Stimulated activated CD4-positive, alpha-beta T cell treated with anti-CD3 and anti-CD28 coated beads, Interleukin-1b, Interleukin-23, amount 100 ng/mL, for 24 hours (primary cell): ENCODE measurements at regions not wholly inside any gene's neighbourhood (a gene's known extent, or its start where the extent isn't known, plus 50 kb on each side); places are given as distances from the start of the nearest gene placed in this dataset.
"Not testable (repeated sequence)": the region's sequence is repeated elsewhere in the genome, so short reads cannot be mapped to it uniquely, and the experiment has no call there.

Experiments
- DNase-seq, 4 experiments: peaks; one replicate each; pipeline ENCODE4 v3.0.0-alpha.2; 2020; ENCODE audit warnings: low read depth in 4 of 4, low spot score in 1 of 4

DNA sequence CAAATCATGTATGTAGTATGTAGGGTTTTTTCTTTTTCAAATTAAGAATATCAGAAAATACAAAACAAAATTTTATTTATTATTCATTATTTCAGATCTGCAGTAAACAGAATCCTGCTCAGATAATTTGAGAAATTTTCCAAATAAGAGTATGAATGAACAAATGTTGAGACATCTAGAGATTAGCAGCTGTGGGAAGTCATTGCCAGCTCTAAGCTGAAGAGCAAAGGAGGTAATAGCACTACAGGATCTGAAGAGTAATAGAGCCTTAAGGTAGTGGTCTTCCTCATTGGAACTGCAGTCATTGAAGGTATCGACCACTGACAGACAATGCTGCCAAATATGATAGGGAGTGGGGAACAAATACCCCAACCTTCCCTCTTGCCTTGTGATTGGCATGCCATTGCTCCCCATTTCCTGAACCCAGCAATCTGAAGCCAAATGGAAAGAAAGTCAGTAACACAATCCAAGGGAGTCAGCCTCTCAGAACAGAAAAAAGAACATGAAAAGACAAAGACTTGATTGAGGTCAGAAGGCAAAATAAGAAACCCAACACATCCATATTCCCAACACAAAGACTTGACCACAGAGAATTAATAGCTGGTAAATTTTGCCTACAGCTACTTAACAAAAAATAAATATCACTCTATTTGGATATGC, 963.4 kb upstream of the ADAMTS5 start:
- DNase-seq = not testable (repeated sequence)

DNA sequence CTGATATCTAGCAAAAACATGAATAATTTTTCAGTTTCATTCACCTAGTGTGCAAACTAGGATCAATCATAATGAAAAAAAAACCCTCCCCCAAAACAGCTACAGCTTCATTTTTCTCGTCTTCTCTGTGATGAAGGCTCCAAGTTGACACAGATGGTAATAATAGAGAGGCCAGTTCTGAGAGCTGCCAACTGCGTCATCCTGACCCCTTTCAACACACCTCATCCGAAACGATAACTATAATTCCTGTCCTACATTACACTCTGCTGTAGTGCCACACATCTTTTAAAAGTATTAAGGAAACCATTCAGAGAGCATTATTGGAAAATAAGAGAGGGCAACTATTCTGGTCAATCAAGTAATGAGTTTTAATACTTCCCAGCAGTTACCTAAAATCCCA, 962.3 kb upstream of the ADAMTS5 start:
- not testable (repeated sequence) for DNase-seq

DNA sequence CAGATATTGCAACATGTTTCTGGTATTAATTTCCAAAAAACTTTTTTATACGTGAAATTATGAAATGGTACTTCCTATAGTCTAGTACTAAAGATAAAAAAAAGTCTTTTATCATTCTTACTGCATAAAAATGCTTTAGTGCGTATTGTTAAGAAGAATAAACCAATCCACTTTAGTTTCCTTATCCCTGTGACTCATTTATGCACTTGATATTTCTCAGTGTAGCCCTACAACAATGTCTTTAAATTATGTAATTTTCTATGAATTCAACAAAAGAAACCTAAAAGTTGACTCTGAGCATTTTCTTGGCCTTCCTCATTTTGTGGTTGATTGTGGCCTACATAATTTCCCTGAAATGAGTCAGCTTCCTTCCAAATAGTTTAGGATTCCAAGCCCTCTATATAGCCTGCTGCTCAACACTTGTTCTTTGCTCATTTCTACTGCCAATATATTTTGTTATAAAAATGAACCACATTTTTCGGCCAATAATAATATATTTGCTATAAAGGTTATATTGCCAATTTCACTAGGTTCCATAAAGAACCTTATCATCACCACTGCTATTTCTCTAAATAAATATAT, 961.7 kb upstream of the ADAMTS5 start:
- not testable (repeated sequence) for DNase-seq

DNA sequence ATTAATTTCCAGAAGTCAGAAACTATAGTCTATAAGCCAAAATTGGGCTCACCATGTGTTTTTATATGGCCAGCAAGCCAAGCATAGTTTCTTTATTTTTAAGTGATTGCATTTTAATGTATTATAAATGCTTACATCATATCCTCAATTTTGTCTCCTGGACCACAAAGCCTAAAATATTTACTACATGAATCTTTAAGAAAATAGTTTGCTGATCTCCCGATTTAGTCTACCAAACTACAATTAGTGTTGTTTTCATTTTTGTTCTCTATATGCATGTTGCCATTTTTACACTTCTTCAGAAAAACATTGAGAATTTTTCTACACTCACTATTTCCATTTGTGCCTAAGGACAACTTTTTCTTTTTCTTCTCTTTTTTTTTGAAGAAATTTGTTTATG, 954.5 kb upstream of the ADAMTS5 start:
- not testable (repeated sequence) for DNase-seq

DNA sequence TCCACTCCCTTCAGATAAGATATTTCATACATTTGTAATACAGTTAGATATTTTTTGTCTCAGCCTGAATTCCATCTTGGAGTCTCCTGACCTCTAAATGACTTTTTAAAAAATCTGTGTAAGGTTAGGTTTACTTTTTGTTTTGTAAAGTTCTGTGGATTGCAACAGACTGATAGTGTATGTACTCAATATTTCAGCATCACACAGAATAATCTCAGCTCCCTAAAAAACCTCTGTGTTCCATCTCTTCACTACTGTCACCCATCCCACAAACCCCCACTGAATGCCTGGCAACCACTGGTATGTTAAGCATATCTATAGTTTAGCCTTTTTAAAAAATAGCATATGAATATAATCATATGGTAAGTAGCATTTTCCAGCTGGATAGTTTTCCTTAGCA, 951.1 kb upstream of the ADAMTS5 start:
- DNase-seq = not testable (repeated sequence)

DNA sequence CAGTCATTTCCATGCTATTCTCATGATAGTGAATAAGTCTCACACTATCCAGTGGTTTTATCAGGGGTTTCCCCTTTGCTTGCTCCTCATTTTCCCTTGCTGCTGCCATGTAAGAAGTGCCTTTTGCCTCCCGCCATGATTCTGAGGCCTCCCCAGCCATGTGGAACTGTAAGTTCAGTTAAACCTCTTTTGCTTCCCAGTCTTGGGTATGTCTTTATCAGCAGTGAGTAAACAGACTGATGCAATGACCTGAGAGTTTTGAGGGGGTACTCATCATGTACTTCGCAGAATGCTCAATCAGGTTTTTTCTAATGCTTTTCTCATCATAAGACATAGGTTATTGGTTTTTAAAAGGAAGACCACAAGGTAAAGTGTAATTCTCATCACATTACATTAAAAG, 949.4 kb upstream of the ADAMTS5 start:
- not testable (repeated sequence) for DNase-seq

DNA sequence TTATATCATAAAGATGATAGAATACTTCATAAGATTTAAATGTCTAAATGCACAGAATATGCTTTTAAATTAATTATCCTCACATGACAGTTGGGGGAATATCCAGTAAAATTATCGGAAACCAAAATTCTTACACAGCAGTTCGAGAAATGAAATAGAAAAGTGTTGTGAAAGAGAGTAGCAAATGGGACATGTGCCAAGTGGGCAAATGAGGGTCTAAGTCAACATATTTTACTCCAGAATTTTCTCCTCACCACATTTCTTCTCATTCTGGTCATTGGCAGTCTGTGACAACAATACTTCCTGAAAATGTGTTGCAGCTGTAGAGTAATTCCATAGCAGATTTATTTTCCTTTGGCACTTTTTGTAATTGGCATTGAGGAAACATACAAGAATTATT, 945.2 kb upstream of the ADAMTS5 start:
- DNase-seq = not testable (repeated sequence)

DNA sequence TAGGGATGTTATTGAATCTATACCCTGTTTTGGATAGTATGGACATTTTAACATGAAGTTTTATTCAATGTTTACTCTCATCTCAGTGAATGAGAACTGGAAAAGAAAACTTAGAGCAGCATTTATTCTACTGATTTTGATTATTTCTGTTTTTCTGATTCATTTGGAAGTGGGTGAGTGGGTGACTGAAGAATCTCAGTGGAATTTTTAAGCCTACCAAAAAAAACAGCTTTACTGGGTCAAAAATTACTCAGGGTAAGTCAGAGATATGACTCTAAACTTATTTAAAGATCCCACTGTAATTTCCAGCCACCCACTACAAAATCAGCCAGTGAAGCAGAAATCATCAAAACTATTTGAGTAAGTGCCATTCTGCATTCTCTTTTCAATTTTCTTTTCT, 942.6 kb upstream of the ADAMTS5 start:
- DNase-seq = not testable (repeated sequence)

DNA sequence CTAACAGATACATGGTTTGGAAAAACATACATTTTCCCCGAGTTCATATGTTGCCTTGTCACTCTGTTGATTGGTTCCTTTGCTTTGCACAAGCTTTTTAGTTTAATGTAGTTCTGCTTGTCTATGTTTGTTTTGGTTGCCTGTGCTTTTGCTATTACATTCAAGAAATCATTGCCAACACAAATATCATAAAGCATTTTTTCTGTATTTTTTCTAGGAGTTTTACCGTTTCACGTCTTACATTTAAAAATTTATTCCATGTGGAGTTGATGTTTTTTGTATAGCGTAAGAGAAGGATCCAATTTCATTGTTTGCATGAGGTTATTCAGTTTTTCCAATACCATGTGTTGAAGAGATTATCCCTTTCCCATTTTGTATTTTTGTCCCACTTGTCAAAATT, 941.9 kb upstream of the ADAMTS5 start:
- not testable (repeated sequence) for DNase-seq

DNA sequence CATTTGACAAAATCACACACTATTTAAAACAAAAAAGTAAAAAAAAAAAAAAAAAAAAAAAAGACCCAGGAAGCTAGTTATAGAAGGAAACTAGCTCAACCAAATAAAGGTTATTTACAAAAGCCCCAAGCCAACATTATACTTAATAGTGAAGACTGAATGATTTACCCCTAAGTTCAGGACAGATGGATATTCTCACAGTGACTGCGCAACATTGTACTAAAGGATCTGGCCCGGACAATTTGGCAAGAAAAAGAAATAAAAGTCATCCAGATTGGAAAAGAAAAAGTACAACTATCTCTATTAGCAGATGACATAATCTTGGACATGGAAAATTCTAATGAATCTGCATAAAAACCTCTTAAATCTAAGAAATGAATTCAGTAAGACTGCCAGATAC, 936.0 kb upstream of the ADAMTS5 start:
- DNase-seq = not testable (repeated sequence)

DNA sequence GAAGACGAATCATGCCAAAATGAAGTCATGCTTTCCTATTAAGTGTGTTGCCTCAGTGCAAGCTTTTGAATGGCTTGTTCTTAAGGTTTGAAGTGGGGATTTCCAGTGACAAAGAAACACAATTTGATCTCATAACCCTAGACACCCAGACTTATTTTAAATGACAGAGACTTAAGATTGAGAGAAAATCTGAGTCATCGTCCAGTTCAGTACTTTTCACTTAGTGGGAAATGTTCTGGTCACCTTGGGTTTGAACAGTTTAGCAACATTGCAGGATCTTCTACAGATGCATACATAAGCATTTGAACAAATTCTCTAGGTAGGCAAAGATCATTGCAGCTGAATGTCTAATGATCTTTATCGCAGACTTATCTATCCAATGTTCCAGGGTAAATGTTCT, 926.7 kb upstream of the ADAMTS5 start:
- not testable (repeated sequence) for DNase-seq

DNA sequence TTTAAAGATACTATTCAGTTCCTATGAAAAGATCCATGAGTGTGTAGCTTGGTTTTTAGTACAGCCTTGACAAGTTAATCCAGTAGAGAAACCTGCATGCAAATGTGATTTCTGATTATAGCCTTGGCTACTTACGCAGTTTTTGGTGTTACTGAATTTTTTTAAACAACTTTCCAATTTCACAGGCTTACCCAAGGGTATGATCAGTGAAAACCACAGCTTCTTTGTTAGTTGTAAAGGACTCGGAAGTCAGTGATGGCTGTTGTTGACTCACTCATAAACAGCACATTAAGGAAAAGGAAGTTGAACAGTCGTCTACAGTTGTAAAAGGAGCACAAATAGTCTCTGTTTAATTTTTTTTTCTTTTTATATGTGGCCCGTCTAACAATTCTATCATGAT, 924.6 kb upstream of the ADAMTS5 start:
- DNase-seq = not testable (repeated sequence)

DNA sequence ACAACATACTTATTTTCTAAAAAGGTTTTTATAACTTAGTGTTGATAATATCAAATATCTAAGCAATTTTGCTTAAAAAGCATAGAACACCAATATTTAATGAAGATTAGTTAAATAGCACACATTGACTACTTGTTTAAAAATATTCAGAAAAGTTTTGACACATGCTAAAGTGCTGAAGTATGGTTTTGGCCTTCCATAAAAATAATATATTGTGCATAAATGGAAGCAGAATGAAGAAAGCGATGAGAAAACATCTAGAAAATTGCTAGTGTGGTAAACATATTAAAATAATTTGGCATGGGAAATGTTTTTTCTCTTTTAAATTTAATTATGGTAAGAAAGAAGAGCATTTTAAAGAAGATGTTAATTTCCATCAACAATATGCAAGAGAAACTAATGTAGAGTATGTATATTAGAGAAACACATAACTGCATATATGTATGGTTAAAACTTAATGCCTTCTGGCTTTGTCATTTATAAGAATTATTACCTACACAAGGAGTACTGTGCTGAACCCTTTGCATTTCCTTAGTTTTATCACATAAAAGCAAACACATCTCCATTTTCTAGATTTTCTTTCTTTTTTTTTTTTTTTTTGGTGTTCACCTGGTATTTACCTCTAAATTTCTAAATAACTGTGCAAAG, 921.0 kb upstream of the ADAMTS5 start:
- not testable (repeated sequence) for DNase-seq

DNA sequence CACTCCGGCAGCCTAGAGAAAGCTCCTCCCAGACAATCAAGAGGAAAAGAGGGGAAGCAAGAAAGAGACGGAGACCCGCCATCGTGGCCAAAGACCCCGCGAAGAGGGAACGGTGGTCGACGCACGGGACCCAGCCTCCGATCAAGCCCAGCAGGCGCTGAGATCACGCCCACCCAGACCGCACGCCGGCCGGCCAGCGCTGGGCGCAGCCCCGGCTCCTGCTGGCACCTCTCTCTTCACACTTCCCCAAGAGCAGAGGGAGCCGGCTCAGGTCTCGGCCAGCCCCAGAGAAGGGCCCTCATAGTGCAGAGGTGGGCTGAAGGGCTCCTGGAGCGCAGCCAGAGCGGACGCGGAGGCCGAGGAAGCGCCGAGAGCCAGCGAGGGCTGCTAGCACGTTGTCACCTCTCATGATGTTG, 918.4 kb upstream of the ADAMTS5 start:
- no peak for DNase-seq

DNA sequence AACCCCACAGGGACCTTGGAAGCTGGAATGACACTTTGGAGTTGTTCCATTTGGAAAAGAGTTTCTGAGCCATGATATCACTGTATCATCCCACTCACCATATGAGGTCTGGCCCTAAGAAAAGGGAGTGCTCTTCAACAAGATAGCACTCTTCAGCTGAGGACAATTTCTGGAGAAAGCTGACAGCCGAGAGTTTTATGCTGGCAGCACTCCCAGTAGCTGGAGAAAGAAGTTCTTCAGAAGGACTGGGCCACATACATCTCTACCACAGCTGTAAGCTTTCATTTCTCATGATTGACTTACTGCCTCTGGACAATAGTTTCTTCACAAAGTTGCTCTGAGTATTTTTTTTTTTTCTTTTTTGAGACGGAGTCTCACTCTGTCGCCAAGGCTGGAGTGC, 914.4 kb upstream of the ADAMTS5 start:
- DNase-seq = not testable (repeated sequence)

DNA sequence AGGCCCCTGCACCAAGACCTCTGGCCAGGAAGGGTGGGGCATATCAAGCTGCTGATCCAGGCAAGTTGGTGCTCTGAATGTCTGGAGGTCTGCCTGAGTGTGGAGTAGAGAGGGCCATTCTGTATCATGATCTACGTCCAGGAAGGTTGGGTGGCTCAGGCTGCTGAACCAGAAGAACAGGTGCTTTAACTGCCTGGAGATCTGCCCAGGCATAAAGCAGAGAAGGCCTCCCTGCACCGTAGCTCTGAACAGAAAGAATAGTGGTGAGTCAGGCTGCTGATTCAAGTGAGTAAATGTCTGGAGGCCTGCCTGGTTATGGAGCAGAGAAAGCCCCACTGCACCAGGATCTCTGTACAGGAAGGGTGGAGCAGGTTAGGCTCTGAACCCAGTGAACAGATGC, 905.5 kb upstream of the ADAMTS5 start:
- DNase-seq = not testable (repeated sequence)

DNA sequence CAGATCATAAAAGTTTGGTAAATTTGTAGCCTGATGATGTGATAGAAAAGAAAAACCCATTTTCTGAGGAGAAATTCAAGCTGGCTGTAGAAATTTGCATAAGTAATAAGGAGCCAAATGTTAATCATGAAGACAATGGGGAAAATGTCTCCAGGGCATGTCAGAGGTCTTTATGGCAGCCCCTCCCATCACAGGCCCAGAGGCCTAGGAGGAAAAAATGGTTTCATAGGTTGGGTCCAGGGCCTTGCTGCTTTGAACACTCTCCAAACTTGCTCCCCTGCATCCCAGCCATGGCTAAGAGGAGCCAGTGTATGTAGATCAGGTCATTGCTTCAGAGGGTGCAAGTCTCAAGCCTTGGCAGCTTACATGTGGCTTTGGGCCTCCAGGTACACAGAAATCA, 903.9 kb upstream of the ADAMTS5 start:
- DNase-seq = not testable (repeated sequence)

DNA sequence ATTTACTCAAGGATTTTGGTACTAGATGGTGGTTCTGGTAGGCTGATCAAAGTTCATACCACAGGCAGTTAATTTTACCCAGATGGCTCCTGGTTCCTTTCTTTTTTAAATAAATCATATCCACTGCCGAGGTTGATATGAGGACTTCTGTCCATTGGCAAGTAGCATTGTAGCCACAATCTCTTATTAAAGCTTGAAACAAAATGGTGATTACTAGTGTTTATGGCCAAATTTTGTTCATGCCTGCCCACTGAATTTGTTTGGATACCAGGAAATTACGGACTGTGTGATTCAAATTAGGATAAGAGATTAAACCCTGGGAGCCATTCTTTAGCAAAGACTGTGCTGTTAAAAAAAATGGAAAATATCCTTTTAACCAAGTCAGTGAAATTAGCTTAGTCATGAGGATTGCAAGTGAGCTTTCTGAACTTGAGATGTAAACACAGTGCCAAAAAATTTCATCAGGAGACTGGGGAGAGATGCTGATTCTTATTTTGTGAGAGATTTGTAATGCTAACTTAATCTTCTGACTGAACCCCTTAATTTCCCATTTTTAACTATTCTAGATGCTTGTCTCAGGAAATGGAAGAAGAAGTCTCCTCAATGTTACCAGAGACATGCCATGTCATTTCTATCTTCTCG, 893.5 kb upstream of the ADAMTS5 start:
- DNase-seq = not testable (repeated sequence)

DNA sequence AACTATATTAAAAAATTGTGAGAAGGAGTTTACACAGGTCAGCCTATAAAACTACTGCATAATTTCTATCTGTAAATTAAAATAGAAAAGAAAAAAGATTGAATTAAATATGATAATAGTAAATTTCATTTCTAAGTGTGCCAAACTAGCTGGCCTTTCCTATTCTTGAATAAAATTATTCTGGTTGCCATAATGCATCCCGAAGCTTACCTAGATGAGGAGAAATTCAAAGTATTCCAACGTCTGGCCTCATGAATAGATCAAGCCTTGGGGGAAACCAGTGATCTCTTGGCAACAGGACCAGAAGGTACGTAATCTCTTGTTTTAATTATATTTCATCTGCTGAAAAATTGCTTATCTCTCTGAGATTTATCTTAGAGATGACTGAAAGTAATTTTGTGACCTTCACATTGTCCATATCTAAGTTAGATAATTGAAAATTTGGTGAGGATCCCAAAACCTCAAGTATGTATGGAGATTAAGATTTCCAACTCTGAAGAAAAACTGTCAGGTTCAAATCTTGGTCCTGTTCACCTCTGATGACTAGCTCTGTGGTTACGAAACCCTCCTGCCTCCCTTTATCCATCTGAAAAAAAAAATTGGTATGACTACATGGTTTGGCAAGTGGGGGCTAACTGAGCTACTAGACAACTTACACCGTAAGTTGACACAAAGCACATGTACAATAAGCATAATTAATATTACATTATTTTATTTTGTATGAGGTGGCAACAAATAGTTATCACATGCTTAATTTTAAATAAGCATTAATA, 891.4 kb upstream of the ADAMTS5 start:
- DNase-seq = not testable (repeated sequence)

DNA sequence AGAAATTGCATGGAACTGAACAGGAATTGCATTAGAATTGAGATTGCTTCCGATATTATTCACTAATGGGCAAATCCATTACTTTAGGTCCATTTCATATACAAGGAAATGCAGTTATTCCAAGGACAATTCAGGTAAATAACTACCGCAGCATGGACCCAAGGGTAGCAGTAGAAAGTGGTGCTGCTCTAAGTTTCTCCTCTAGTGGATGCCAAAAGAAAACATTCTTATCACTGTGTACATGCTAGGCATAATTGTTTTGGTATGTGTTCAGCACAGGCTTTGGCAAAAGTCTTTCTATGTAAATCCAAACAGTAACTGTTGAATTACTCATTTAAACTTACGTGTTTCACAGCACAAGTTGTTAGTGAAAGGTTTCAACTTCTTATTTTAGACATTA, 890.1 kb upstream of the ADAMTS5 start:
- DNase-seq = not testable (repeated sequence)

DNA sequence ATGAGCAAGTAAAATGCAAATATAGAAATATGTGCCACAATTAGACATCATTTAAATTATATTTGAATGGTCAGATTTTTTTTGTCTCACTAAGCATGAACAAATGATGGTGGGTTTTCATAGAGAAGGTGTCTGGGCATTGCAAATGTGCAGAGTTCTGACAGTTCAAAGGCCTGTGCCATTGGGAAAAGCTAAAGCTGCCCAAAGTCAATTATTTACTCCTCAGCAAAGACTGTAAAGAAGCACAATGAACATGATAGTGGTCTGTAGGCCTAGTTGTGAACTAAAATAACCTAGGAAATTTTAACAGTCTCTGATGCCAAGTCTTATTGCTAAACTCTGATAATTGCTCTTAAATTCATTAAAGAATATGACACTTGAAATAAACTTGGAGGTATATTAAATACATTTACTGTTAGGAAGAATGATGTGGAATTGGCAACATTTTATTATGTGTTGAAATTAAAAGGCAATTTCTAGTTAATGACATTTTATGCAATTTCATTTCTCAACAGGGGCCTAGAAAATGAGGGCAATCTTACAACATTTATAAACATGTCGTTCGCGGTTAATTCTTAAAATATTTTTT, 874.3 kb upstream of the ADAMTS5 start:
- DNase-seq = no peak
